ENCODE measurements at regions not wholly inside any gene's neighbourhood (a gene's known extent, or its start where the extent isn't known, plus 50 kb on each side); places are given as distances from the start of the nearest gene placed in this dataset.

GRCh38 chr3:124079912-124080276, 88.0 kb upstream of the ROPN1 start:
- no peak for TF ChIP-seq CTCF (IDR thresholded peaks at IDR 0.05)
- no peak for TF ChIP-seq POLR2A (IDR thresholded peaks at IDR 0.05)
